ENCODE measurements at regions not wholly inside any gene's neighbourhood (a gene's known extent, or its start where the extent isn't known, plus 50 kb on each side); places are given as distances from the start of the nearest gene placed in this dataset.

DNA sequence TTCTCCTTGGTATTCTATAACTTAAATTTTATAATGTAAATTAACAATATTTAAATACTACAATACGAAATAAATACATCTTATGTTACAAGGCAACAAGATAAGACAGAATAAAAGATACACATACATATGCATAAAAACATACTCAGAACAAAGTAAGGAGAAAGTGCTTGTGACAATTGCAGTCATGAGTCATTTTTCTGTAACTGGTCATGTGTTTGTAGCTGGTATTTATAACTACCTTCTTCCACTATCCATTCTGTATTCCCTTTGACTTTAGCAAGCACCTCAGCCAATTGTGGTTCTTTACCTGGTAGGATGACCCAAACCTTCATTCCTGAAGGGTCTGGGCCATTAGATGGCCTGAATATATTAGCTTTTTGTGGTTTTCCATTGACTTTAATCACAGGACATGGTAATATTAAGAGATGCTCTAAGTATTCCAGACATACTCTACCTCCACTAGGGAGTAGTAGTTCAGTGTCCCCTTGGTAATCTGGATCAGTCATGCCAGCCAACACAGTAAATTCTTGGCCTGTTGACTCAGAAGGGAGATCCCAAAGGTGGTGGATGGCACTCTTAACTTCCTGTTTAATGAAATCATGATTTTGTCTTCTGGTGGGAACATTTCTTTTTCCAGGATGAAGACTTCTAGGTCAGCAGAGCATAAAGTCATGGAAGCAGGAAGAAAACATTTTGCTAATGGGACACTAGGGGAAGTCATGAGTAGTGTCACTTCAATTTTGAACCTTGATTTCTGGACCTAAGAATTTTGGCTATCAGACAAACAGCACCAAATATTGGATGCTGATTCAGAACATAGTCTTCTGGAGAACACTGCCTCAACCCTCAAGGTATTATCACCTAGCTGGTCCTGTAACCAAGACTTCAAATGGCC is 733.7 kb upstream of the IGFBP3 start:
- no peak for DNase-seq

DNA sequence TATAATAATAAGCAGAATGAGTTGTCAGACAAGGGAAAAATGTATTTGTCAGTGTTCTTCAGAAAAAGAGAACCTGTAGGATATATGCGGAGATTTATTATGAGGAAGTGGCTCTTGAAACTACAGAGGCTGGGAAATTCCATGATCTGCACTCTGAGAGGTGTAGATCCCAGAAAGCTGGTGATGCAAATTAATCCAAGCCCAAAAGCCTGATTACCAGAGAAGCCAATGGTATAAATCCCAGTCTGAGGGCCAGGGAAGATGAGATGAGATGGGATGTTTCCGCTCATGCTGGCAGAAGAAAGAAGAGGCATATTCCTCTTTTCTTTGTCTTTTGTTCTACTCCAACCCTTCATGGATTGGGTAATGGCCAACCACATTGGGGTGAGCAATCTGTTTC is 732.8 kb upstream of the IGFBP3 start:
- DNase-seq = no peak

DNA sequence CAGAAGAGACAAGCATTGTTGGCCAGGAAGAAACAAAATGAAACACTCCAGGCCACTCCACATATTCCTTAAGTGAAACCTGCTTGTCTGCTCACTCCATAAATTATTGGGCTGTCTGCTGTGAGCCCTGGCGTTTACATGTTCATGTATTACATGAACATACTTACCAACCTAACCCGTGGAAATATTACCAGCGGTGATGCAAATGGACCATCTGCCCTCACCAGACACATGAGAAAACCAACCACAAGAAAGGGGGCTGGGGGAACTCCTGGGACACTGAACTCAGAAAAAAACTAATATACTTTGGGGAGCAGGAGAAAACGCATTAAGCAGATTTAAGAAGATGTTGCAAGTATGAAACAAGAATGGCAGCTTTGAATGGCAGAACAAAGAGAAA is 731.2 kb upstream of the IGFBP3 start:
- no peak for DNase-seq

DNA sequence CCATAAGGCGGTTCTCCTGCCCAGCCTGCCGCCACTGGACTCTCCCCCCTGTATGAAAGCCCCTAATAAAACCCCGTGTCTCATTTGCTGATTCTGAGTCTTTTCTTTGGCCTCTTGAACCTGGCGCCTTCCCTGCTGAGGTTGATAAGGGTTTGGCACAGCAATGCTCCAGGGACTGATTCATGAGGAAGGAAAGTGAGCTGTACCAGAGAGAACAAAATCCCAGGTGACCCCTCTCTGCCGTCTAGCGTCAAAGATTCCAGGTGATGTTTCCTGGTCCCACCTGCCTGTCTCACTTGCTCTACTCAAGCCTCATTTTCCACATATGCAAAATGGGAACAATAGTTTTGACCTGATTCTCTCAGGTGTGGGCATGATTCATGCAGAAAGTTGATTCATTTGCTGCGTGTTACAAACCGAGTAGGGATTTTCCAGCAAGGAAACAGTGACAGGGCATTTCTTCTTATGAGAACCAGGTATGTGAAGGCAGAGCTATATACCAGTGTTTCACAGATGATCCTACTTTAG is 730.6 kb upstream of the IGFBP3 start:
- no peak for DNase-seq

DNA sequence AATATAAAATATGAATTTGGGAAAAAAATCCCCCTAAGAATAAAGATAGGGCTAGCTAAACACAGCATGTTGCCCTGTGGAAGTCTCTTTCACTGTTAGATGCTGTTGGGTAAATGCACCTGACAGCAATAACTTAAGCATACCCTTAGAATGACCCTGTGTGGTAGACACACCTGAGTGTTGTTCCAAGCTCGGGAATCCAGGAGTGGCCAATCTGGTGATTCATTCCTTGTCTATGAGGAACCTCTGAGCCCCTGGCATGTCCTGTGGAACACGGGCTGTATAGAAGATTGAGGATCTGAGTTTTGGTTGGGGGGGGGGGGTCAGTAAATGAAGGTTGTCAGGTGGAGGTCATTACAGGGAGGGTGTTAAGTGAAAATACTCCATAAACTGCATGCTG is 730.0 kb upstream of the IGFBP3 start:
- no peak for DNase-seq

DNA sequence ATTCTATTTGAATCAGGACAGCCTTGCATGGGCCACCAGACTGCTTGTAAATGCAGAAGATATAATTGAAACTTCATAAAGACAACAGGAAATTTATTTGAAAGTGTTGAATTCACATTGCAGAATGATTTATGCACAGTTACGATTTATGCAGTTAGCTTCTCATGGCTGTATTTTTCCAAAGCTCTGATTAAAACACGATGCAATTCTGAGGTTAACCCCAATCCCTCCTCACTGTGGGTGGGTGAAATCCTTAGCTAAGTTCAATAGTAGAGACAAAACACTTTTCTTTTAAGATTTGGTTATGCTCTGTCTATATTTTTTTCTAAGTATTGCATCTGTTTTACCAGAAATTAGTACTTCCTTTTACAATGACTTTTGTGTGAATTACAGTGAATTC is 728.8 kb upstream of the IGFBP3 start:
- DNase-seq = no peak

DNA sequence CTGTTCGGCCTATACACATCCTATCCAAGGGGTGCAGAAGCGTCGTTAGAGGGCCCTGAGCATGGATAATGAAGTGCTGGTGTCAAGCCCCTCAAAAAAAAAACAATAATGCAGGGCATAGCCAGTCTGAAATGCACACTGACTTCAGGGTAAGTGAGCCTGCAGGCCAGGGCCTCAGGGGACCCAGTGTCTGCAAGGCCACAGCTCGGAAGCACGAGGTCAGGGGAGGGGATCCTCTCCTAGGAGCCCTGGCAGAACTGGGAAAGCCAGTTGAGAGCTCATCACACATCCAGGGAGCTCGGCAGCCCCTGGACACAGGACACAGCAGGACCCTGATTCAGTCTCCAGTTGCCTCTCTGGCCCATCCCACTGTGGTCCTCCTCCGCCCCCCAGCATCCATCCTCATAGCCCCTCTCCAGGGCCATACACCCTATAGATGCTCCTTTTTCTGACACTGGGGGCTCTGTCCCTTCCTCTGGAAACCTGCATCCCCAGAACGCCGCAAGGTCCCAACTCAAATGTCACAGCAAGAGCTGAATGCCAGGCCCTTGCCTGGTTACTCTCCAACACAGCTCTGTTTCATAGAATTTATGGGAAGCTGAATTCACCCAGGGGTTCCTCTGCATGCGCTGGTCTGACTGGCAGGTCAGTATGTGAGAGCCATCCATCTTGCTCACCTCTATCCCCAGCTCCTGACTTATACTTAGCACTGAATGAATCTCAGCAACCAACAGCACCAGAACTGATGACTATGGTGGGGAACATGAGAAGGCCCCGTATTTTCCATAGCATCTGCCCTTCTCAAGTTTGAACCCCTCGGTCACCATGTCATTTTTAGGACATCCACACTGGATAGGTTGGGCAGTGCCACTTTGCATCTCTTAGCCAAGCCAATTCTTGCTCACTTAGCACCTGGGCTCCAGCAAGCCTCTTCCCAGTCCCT is 717.0 kb upstream of the IGFBP3 start:
- DNase-seq = no peak

DNA sequence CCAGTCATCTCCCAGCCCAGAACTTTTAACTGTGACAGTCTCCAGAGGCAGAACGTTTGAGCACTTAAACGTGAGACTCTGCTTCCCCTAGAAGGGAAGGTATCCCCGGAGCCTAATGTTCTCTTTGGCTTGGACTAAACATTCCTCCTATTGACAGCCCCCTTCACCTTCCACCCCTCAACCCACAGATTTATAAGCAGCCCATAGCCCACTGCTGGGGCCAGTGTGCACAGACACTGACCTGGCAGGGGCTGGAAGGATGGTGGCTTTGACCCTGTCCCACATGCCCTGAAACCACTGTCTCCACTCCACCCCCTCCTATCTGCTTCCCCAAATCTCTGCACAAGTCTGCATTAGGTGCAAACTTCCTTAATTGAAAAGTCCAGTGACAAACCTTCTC is 715.0 kb upstream of the IGFBP3 start:
- DNase-seq = no peak

DNA sequence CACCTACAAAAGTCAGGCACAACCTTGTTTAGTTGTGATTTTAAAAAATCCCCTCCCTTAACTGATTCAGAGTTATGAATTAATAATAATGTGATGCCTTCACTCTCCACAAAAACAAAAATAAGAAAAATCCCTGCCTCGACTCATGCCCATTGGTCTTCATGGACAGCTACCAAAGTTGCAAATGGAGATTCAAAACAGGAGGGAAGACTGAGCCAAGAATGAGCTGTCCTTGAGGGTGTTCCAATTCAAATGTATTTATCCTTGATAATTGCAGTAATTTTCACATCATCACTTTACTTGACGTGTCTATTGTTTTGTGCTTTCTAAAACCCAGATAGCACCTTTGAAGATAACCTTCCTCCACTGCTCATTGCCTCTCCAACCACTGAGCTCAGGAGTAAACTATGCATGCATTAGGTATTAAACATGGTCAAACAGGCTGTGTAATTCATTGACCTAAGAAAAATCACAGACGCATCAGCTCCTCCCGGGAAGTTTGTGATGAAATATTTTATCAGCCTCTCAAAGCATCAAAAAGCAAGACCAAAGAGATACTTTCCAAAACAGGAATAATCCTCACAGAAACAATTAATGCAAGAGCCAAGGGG is 712.7 kb upstream of the IGFBP3 start:
- no peak for DNase-seq

DNA sequence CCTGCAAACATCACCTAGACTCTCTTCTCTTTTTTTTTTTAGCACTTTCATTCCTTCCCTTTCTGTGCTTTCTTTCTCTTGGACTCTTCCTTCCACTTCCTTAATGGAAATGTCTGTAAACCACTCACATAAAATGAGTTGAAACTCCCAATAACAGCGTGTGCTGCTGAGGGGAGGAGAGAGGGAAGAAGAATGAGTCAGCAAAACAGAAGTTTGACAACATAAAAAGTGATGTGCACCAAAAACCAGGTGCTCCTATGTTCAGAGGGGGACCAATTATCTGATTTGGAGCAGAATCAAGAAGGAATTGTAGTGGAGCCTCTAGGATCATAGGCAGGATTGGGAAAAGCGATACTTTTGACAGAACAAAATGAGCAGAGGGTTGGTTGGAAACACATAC is 712.1 kb upstream of the IGFBP3 start:
- DNase-seq = no peak

DNA sequence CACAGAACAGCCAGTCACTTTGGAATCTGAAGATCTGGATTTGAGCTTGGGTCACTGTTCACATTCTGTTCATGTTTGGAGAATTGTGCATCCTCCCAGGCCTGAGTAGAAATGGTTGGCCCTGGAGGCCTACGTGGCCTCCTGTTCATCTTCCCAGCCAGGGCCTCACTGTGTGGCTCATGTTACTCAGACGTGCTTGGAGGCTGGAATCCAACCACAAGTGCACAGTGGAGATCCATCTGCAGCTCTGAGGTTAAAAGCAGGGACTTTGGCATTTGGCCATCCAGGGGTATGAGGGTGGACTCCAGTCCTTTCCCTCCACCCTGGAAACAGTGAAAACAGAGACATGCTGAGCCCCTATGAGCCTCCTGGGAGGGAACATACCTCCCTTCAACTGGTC is 709.0 kb upstream of the IGFBP3 start:
- no peak for DNase-seq

DNA sequence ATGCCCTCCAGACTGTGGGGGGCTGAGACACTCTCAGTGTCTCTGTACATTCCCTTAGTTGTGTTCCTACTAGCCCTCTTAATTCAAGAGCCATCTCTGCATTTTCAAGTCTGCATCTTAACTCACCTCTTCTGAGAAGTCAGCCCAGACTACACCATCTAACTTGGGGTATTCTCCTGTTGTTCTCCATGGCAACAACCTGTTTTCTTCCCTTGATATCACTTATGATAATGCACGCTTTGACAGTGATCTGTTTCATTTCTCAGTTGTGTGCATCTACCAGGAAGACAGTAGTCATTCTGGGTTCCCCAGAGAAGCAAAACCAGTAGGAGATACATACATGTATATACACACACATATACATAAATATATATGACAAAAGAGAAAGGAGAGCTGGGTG is 707.3 kb upstream of the IGFBP3 start:
- no peak for DNase-seq

DNA sequence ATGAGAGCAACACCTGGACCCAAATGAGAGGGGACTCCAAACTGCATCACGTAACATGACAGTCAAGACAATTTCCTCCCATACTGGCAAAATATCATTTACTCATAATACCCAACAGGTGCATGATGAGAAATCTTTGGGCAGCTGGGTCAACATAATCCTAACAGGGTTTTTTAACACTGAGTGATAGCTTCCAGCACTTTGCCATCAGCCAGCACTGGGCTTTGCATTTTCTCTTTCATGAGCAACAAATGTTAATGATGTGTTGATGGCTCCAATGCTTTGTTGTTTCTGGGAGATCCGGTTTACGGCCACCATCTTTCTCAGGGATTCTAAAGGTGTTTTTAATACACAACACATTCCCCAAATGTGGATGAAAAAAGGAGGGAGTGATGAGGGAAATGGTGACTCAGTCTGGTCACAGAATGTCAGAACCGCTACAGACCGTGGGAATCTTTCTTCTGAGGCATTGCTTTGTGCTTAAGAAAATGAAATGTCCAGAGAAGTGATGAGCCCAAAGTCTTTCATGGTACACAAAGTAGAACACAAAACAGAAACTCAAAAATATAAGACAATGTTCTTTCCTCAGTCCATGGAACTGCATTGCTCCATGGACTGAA is 705.7 kb upstream of the IGFBP3 start:
- DNase-seq = peak; percentile 7

DNA sequence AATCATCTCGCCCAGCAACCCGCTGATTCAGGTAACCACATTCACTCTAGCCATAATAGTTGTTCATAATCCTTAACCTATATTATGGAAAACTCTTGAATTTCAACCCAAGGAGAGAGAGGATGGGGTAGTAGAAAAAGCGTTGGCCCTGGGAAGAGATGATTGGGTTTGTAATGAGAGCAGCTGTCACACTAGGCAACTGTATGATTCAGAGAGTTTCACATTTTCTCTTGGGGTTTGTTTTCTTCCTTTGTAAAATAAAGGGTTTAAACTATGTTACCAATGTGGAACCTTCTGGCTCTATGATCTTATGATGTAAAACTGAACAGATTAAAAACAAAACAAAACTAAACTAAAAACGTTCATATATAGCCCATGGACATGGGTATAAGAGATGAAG is 705.2 kb upstream of the IGFBP3 start:
- no peak for DNase-seq

DNA sequence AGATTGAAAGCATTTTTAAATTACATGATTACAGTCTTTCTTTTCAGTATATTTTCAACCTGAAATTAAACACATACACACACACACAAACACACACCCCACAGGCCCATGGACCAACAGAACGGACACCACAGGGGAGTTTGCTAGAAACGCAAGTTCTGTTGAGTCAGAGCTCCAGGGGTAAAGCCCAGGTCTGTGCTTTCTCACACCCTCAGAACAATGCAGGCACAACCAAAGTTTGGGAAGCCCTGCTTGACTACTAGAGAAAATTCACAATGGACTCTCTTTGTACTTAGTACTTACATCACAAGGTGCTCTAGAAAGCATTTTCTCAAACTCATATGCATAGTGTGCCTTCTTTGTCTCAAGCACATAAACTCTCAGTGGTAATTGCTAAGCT is 704.0 kb upstream of the IGFBP3 start:
- no peak for DNase-seq

DNA sequence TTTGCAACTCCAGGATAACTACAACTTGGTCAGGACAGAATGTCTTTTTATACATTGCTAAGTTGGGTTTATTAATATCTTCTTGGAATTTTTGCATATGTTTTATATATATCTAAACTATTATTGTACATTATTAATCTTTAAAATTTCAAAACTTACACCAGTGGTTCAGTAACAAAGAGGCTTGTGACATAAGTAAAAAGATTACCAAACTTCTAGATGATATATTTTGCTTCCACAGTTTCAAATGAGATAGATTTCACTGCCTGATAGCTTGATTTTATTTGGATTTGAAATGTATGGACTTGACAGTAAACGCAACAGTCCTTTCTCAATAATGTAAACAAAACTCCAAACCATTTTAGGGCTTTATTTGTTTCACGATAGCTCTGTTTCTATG is 701.2 kb upstream of the IGFBP3 start:
- DNase-seq = no peak

DNA sequence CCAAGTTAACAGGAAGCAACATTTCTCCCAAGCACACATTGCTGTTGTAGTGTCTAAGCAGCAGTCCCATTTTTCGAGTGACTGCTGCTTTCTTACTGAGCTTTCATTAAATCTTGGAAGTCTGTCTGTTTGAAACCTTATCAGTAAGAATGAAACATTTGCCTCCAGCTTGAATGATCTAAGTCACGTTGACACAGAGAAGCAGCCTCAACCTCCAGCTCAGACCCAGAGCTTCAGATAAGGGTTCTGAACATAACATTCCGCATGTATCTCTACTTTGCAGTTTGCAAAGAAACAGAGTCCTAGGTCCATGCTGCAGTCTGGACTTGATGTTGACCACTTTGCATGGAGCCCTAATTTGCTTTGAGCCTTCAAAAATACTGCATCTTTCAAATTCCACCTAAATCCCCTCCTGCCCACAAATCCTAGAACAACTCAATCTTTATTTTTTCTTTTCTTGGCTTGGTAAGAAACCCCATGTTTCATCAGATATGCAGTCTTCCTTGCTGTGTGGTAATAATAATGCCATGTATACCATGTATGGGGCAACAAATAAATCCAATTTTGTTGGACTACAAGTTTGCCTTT is 698.7 kb upstream of the IGFBP3 start:
- no peak for DNase-seq

DNA sequence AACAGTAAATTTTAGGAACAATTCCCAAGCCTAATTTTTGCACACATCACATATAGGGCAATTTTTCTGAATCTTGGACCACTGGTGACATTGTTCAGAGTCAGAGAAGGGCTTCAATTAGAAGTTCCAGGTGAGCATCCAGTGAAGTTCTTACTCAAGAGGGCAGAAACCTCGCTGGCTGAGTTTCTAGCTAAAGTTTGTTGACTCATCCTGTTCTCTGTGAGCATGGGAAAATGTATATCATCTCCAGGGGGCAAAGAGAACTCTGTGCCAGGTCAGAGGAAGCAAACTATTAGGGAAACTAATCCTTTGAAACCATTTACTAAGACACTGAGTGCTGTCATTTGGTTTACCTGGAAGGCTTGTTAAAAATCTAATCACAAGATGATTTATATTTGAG is 695.6 kb upstream of the IGFBP3 start:
- DNase-seq = no peak

DNA sequence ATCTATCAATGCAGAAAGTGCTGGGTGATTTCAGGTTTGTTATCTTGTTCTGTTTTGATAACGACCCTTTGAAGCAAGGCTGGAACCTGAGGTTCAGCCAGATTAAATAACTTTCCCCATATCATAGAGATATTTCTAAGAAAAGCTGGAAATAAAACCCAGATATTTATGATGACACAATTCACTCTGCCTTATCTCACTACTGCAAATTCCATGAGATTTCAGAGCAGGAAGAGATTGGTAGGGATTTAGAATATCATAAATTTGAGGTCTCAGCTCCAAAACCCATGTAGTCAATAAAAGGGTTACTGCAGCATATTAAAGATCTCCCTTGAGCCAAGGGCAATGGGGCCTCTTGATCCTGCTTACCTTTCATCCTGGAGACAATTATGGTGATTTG is 692.5 kb upstream of the IGFBP3 start:
- no peak for DNase-seq

DNA sequence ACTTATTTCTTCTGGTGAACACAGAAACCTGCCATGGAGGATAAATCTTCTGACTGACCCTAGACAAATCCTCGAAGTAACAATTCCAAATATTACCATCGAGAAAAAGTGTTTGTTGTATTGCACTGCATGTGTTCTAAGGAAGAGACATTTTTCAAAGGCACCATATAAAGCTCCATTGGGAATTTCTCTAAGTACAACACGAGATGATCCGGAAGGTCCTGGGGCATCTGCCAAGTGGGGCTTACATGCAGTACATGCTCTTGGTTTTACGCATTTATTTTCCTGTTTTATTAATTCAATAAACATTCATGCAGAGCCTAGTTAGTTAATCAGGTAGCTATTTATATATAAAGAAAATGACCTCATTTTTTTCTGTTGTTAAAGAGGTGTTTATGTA is 692.0 kb upstream of the IGFBP3 start:
- no peak for DNase-seq

DNA sequence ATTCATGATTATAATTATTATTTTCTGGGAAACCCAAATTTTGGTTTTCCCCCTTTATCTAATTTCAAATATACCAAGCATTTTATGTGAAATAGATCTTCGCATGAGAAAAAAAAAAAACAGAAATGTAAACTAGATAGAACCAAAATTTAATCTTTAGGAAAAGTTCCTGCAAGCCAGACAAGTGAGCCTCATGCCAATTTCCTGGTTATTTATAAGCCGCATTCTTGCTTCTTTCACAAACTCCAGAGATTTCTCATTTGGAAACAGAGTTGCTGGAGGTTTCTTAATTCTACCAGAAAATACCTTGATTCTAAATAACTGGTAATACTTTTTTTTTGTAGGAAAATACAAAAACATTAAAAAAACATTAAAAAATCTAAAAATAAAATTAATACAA is 690.4 kb upstream of the IGFBP3 start:
- no peak for DNase-seq

DNA sequence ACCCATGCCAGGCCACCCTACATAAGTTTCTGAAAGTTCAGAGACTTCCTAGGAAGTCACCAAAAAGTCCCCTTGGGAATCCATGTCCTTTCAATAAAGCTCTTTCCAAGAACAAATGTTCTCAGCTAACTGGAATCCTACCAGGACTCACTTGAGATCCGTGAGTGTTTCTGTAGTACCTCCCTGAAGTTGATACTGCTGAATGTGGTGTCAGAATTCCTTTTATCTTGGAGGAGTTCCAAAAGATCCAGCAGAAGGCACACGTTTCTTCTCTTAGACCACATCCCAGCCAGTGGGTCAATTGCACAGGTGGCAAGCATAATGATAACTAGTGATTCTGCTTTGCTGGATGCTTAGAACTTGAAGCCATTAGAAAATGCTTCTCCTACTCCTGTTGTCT is 689.7 kb upstream of the IGFBP3 start:
- DNase-seq = no peak

DNA sequence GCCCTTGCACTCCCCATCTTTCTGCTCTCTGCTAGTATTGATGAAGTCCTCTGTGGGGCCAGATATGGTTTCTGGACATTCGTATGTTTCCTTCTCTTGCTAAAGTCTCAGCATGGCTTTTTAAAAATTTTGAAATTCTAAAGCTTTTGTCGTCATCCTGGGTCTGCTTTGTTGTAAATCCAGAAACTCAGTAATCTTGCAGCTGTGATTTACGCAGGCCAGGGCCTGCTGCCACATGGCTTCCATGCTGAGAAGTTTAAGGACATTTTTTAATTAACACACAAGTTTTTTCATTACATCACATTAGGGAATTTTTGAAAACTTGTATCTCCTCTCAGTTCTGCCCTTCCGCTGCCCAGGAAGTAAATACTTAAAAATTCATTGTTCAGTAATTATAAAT is 686.1 kb upstream of the IGFBP3 start:
- no peak for DNase-seq
